Small intestine (tissue), 7 donors: ENCODE measurements at regions not wholly inside any gene's neighbourhood (a gene's known extent, or its start where the extent isn't known, plus 50 kb on each side); places are given as distances from the start of the nearest gene placed in this dataset.

Experiments used
- DNase-seq, 2 donors: peaks; one replicate each; pipeline versions ENCODE4 v3.0.0 to v3.0.0-alpha.2; 2013
- FAIRE-seq: peaks from 2 replicates; lab custom pipeline; 2012; peaks lifted over from hg19 to GRCh38; lab: Jason Lieb, UNC
- H3K27ac ChIP-seq, 3 donors: one replicate each; pipeline ENCODE4 v1.5.1; 2013; ENCODE audit warnings: low read length in 2 of 3, mild to moderate bottlenecking in 2 of 3, control low read depth in 1 of 3, inconsistent platforms in 1 of 3, low read depth in 1 of 3, moderate library complexity in 1 of 3
- H3K27me3 ChIP-seq, 3 donors: one replicate each; pipeline ENCODE4 v1.6.1; 2013; ENCODE audit warnings: low read length in 3 of 3, inconsistent platforms in 1 of 3; ENCODE audit not compliant: control insufficient read depth in 3 of 3, insufficient read depth in 3 of 3
- H3K36me3 ChIP-seq, 3 donors: one replicate each; pipeline ENCODE4 v1.6.1; 2013; ENCODE audit warnings: low read length in 3 of 3, inconsistent platforms in 1 of 3, low read depth in 1 of 3, mild to moderate bottlenecking in 1 of 3, moderate library complexity in 1 of 3; ENCODE audit not compliant: control insufficient read depth in 3 of 3, insufficient read depth in 2 of 3
- H3K4me1 ChIP-seq, 3 donors: one replicate each; pipeline ENCODE4 v1.6.1; 2013; ENCODE audit warnings: low read length in 2 of 3, inconsistent platforms in 1 of 3, low read depth in 1 of 3, mild to moderate bottlenecking in 1 of 3, moderate library complexity in 1 of 3; ENCODE audit not compliant: control insufficient read depth in 3 of 3, insufficient read depth in 2 of 3
- H3K4me3 ChIP-seq, 3 donors: one replicate each; pipeline ENCODE4 v1.5.1; 2013; ENCODE audit warnings: low read length in 3 of 3, control low read depth in 1 of 3, inconsistent platforms in 1 of 3, low read depth in 1 of 3, mild to moderate bottlenecking in 1 of 3, moderate library complexity in 1 of 3
- H3K9me3 ChIP-seq, 2 donors: one replicate each; pipeline ENCODE4 v1.6.1; 2013; ENCODE audit warnings: low read depth in 1 of 2, low read length in 1 of 2; ENCODE audit not compliant: control insufficient read depth in 2 of 2, insufficient read depth in 1 of 2
- WGBS, 3 donors: extraction: QIAGEN DNeasy Blood & Tissue Kit; methylation state at CpG; one replicate each; pipeline ENCODE4 v1.1.7; 2013; 5-methylcytosine and 5-hydroxymethylcytosine counted together
- donor health status: healthy with polysubstance abuse.
- donor health status: control.
- donor health status: control.
- donor health status: Bipolar disorder and iron deficiency.
- donor health status: healthy.

- H3K9me3 ChIP-seq, result no peaks in the 10 kb centered on the region
- peak; percentile 12 for DNase-seq
- H3K36me3 ChIP-seq, result no peaks in the 10 kb centered on the region
- no peak overlapping the region for H3K27ac ChIP-seq
- no peaks in the 10 kb centered on the region for H3K4me1 ChIP-seq
- H3K27me3 ChIP-seq, result no peaks in the 10 kb centered on the region
- no peak overlapping the region for H3K4me3 ChIP-seq
- no peak for FAIRE-seq
These were observed 213.5 kb downstream of the TMEM114 start for GRCh38 chr16:8376858-8377257.

- FAIRE-seq (no peak), DNase-seq (no peak)
- Histone ChIP-seq H3K4me3 (no peak overlapping the region), H3K9me3 (no peaks in the 10 kb centered on the region), H3K27me3 (no peaks in the 10 kb centered on the region), H3K27ac (no peak overlapping the region), H3K36me3 (no peaks in the 10 kb centered on the region), H3K4me1 (no peaks in the 10 kb centered on the region)
- WGBS, 3 donors, result 64 to 77% (median 66%) methylated on average over 2 of the region's 2 CpGs
These were observed 213.9 kb downstream of the TMEM114 start for GRCh38 chr16:8376430-8376829.

- DNase-seq, result no peak
- H3K9me3 ChIP-seq, result no peaks in the 10 kb centered on the region
- no peak overlapping the region for H3K27ac ChIP-seq
- H3K4me3 ChIP-seq, result no peak overlapping the region
- no peaks in the 10 kb centered on the region for H3K36me3 ChIP-seq
- H3K27me3 ChIP-seq, result no peaks in the 10 kb centered on the region
- H3K4me1 ChIP-seq, result no peaks in the 10 kb centered on the region
- 68 to 86% (median 74%) methylated on average over 1 of the region's 1 CpG for WGBS, 3 donors
- FAIRE-seq, result no peak
These were observed 215.1 kb downstream of the TMEM114 start for GRCh38 chr16:8375232-8375587.

GRCh38 chr16:8374586-8375231 lies 215.6 kb downstream of the TMEM114 start:
- no peaks in the 10 kb centered on the region for H3K36me3 ChIP-seq
- H3K4me3 ChIP-seq, result no peak overlapping the region
- no peak overlapping the region for H3K27ac ChIP-seq
- DNase-seq, result no peak
- FAIRE-seq, result no peak
- H3K4me1 ChIP-seq, result no peaks in the 10 kb centered on the region
- H3K9me3 ChIP-seq, result no peaks in the 10 kb centered on the region
- H3K27me3 ChIP-seq, result no peaks in the 10 kb centered on the region
- WGBS, 3 donors, result 75 to 88% (median 87%) methylated on average over 8 of the region's 8 CpGs

- no peaks in the 10 kb centered on the region for H3K27me3 ChIP-seq
- H3K4me1 ChIP-seq, result no peaks in the 10 kb centered on the region
- no peak for DNase-seq
- no peak overlapping the region for H3K27ac ChIP-seq
- H3K4me3 ChIP-seq, result no peak overlapping the region
- H3K36me3 ChIP-seq, result no peaks in the 10 kb centered on the region
- 65 to 74% (median 69%) methylated on average over 6 of the region's 6 CpGs for WGBS, 3 donors
- no peak for FAIRE-seq
- H3K9me3 ChIP-seq, result no peaks in the 10 kb centered on the region
These were observed 216.5 kb downstream of the TMEM114 start for GRCh38 chr16:8373676-8374431.

- Histone ChIP-seq H3K27me3 (no peaks in the 10 kb centered on the region), H3K4me1 (no peaks in the 10 kb centered on the region), H3K9me3 (no peaks in the 10 kb centered on the region), H3K4me3 (no peak overlapping the region), H3K36me3 (no peaks in the 10 kb centered on the region), H3K27ac (no peak overlapping the region)
- DNase-seq (no peak), FAIRE-seq (no peak)
- 78 to 81% (median 78%) methylated on average over 3 of the region's 3 CpGs for WGBS, 3 donors
These were observed 218.2 kb downstream of the TMEM114 start for GRCh38 chr16:8372141-8372540.

- H3K4me3 ChIP-seq, result no peak overlapping the region
- WGBS, 3 donors, result 71 to 76% (median 72%) methylated on average over 4 of the region's 4 CpGs
- no peaks in the 10 kb centered on the region for H3K4me1 ChIP-seq
- DNase-seq (peak in 1 of 2 donors; percentile 15), FAIRE-seq (no peak)
- H3K9me3 ChIP-seq, result no peaks in the 10 kb centered on the region
- no peaks in the 10 kb centered on the region for H3K27me3 ChIP-seq
- H3K36me3 ChIP-seq, result no peaks in the 10 kb centered on the region
- no peak overlapping the region for H3K27ac ChIP-seq
These were observed 219.7 kb downstream of the TMEM114 start for GRCh38 chr16:8370374-8371270.

GRCh38 chr16:8358937-8359336 lies 231.4 kb downstream of the TMEM114 start:
- Histone ChIP-seq H3K27ac (no peak overlapping the region), H3K9me3 (no peaks in the 10 kb centered on the region), H3K27me3 (no peaks in the 10 kb centered on the region), H3K4me1 (no peaks in the 10 kb centered on the region), H3K4me3 (no peak overlapping the region), H3K36me3 (no peaks in the 10 kb centered on the region)
- no peak for DNase-seq
- WGBS, 3 donors, result 18 to 46% (median 33%) methylated on average over 8 of the region's 8 CpGs
- no peak for FAIRE-seq
